ENCODE measurements at regions not wholly inside any gene's neighbourhood (a gene's known extent, or its start where the extent isn't known, plus 50 kb on each side); places are given as distances from the start of the nearest gene placed in this dataset.
"Not testable (repeated sequence)": the region's sequence is repeated elsewhere in the genome, so short reads cannot be mapped to it uniquely, and the experiment has no call there.

DNA sequence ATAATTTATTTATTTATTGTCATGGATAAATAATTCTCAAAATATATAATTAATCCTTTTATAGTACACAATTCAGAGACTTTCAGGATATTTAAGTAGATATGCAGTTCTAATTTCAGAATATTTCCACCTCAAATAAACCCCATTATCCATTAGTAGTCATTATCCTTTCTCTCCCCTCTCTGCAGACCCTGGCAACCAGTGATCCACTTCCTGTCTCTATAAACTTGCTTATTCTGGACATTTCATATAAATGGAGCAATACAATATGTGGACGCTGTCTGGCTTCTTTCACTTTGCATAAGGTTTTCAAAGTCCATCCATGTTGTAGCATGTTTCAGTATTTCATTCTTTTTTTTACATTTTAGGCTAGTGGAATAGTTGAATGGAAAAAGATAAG, 230.2 kb downstream of the FZD1 start:
- Histone ChIP-seq H3K27ac (ENCODE audit: low read length) (no peak overlapping the region), H3K36me3 (ENCODE audit: control insufficient read depth, insufficient read depth, low read length) (no peaks in the 10 kb centered on the region), H3K9me3 (ENCODE audit: control insufficient read depth, insufficient read depth, low read length) (no peaks in the 10 kb centered on the region), H3K4me3 (ENCODE audit: low read length) (no peak overlapping the region), H3K27me3 (ENCODE audit: control insufficient read depth, insufficient read depth, low read length) (no peaks in the 10 kb centered on the region), H3K4me1 (ENCODE audit: control insufficient read depth, insufficient read depth, low read length) (no peaks in the 10 kb centered on the region)
- ATAC-seq (no peak), DNase-seq (no peak)
- no peaks in the 10 kb centered on the region for H3K4me1 Mint-ChIP-seq
- peaks cover 12 to 19% of the 10 kb centered on the region in 2 donors for H3K9me3 Mint-ChIP-seq
- TF ChIP-seq, protein P1, sequence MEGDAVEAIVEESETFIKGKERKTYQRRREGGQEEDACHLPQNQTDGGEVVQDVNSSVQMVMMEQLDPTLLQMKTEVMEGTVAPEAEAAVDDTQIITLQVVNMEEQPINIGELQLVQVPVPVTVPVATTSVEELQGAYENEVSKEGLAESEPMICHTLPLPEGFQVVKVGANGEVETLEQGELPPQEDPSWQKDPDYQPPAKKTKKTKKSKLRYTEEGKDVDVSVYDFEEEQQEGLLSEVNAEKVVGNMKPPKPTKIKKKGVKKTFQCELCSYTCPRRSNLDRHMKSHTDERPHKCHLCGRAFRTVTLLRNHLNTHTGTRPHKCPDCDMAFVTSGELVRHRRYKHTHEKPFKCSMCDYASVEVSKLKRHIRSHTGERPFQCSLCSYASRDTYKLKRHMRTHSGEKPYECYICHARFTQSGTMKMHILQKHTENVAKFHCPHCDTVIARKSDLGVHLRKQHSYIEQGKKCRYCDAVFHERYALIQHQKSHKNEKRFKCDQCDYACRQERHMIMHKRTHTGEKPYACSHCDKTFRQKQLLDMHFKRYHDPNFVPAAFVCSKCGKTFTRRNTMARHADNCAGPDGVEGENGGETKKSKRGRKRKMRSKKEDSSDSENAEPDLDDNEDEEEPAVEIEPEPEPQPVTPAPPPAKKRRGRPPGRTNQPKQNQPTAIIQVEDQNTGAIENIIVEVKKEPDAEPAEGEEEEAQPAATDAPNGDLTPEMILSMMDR (IDR thresholded peaks at IDR 0.05): no peak
- WGBS (ENCODE audit: insufficient coverage): 100% methylated on average over 1 of the region's 1 CpG
- no peak overlapping the region for H3K27ac Mint-ChIP-seq
- no peaks in the 10 kb centered on the region for H3K27me3 Mint-ChIP-seq (ENCODE audit: low read depth in 2 of 2)
- intact Hi-C loops (cut with micrococcal nuclease): no loop called here
- H3K36me3 Mint-ChIP-seq: peaks cover 5% of the 10 kb centered on the region
- no peak overlapping the region for H3K4me3 Mint-ChIP-seq

DNA sequence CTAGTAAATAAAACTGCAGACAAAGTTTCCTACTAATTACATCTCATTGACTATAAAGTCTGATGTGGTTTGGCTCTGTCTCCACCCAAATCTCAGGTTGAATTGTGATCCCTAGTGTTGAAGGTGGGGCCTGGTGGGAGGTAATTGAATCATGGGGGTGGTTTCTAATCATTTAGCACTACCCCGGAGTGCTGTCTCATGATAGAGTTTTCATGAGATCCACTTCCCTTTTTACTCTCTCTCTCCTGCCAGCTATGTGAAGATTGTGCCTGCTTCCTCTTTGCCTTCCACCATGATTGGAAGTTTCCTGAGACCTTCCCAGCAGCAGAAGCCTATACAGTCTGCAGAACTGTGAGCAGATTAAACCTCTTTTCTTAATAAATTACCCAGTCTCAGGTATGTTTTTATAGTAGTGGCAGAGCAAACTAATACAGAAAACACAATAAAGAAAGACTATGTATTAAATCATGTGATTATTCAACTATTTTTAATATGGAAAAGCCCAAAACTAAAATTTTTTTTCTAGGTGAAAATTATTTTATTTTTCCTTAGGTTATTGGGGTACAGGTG, 232.1 kb downstream of the FZD1 start:
- no peak overlapping the region for H3K4me3 Mint-ChIP-seq
- Histone ChIP-seq H3K4me1 (ENCODE audit: control insufficient read depth, insufficient read depth, low read length) (no peaks in the 10 kb centered on the region), H3K9me3 (ENCODE audit: control insufficient read depth, insufficient read depth, low read length) (no peaks in the 10 kb centered on the region), H3K27me3 (ENCODE audit: control insufficient read depth, insufficient read depth, low read length) (no peaks in the 10 kb centered on the region), H3K27ac (ENCODE audit: low read length) (no peak overlapping the region), H3K4me3 (ENCODE audit: low read length) (no peak overlapping the region), H3K36me3 (ENCODE audit: control insufficient read depth, insufficient read depth, low read length) (no peaks in the 10 kb centered on the region)
- no peak for ATAC-seq
- H3K4me1 Mint-ChIP-seq: no peaks in the 10 kb centered on the region
- peaks cover 5% of the 10 kb centered on the region for H3K36me3 Mint-ChIP-seq
- DNase-seq: no peak
- no peak overlapping the region for H3K27ac Mint-ChIP-seq
- intact Hi-C loops (cut with micrococcal nuclease): no loop called here
- H3K27me3 Mint-ChIP-seq (ENCODE audit: low read depth in 2 of 2): no peaks in the 10 kb centered on the region
- peaks cover 16% of the 10 kb centered on the region in 2 donors for H3K9me3 Mint-ChIP-seq
- WGBS (ENCODE audit: insufficient coverage): no CpG with 5 or more reads among the region's 1 CpG
- TF ChIP-seq, protein P1 (IDR thresholded peaks at IDR 0.05): no peak

DNA sequence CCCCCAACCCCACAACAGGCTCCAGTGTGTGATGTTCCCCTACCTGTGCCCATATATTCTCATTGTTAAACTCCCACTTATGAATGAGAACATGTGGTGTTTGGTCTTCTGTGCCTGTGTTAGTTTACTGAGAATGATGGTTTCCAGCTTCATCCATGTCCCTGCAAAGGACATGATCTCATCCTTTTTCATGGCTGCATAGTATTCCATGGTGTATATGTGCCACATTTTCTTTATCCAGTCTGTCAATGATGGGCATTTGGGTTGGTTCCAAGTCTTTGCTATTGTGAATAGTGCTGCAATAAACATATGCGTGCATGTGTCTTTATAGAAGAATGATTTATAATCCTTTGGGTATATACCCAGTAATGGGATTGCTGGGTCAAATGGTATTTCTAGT, 233.0 kb downstream of the FZD1 start:
- intact Hi-C loops (cut with micrococcal nuclease): not testable (repeated sequence)
- peaks cover 16 to 21% of the 10 kb centered on the region in 2 donors for H3K9me3 Mint-ChIP-seq

GRCh38 chr7:91503934-91504555, 239.8 kb downstream of the FZD1 start:
- Histone ChIP-seq H3K4me3 (ENCODE audit: low read length) (no peak overlapping the region), H3K36me3 (ENCODE audit: control insufficient read depth, insufficient read depth, low read length) (no peaks in the 10 kb centered on the region), H3K27me3 (ENCODE audit: control insufficient read depth, insufficient read depth, low read length) (no peaks in the 10 kb centered on the region), H3K4me1 (ENCODE audit: control insufficient read depth, insufficient read depth, low read length) (no peaks in the 10 kb centered on the region), H3K27ac (ENCODE audit: low read length) (no peak overlapping the region), H3K9me3 (ENCODE audit: control insufficient read depth, insufficient read depth, low read length) (peaks cover 3% of the 10 kb centered on the region)
- Mint-ChIP-seq H3K9me3 (peaks cover 9 to 21% of the 10 kb centered on the region in 2 donors), H3K4me1 (no peaks in the 10 kb centered on the region), H3K27ac (no peak overlapping the region), H3K27me3 (ENCODE audit: low read depth in 2 of 2) (no peaks in the 10 kb centered on the region), H3K36me3 (peaks cover 8% of the 10 kb centered on the region), H3K4me3 (no peak overlapping the region)
- WGBS (ENCODE audit: insufficient coverage): 86% methylated on average over 3 of the region's 3 CpGs
- TF ChIP-seq, protein P1 (IDR thresholded peaks at IDR 0.05): no peak
- intact Hi-C loops (cut with micrococcal nuclease): no loop called here
- DNase-seq (no peak), ATAC-seq (peak in 1 of 3 donors; percentile 49)

More for the DNA sequence above, 233.0 kb downstream of the FZD1 start:
- H3K9me3 ChIP-seq (ENCODE audit: control insufficient read depth, insufficient read depth, low read length); H3K4me3 Mint-ChIP-seq; H3K36me3 ChIP-seq (ENCODE audit: control insufficient read depth, insufficient read depth, low read length); H3K4me3 ChIP-seq (ENCODE audit: low read length); H3K27me3 ChIP-seq (ENCODE audit: control insufficient read depth, insufficient read depth, low read length); H3K27ac Mint-ChIP-seq; H3K4me1 Mint-ChIP-seq; ATAC-seq; H3K4me1 ChIP-seq (ENCODE audit: control insufficient read depth, insufficient read depth, low read length); H3K36me3 Mint-ChIP-seq; DNase-seq; H3K27ac ChIP-seq (ENCODE audit: low read length); H3K27me3 Mint-ChIP-seq (ENCODE audit: low read depth in 2 of 2): not testable (repeated sequence)
- 100% methylated on average over 1 of the region's 1 CpG for WGBS (ENCODE audit: insufficient coverage)

Data from natural killer cell (primary cell).